ENCODE measurements at regions not wholly inside any gene's neighbourhood (a gene's known extent, or its start where the extent isn't known, plus 50 kb on each side); places are given as distances from the start of the nearest gene placed in this dataset.

DNA sequence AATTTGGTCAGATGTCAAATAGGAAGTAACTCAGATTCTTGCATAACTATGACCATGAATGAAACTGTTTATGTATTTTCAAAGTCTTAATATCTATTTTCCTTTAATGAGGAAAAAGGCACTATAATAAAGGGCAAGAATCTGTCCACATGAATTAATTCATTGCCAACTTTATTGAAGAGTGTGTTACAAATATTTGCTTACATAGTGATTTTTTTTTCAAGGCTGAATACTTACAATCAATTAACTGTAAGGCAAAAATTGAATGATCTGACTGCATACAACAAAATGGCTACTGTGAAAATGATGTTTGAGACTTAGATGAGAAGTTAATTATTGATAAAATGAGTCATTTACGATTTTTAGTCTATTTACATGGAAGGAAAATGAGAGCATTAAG is 475.0 kb downstream of the DNAJB9 start:
- intact Hi-C loops (cut with micrococcal nuclease; ENCODE audit: unreplicated experiment) (no loop called here), in situ Hi-C loops (cut with MboI) (no loop called here)
- Histone ChIP-seq H2AFZ (ENCODE audit: control insufficient read depth, low read depth, low read length) (no peak overlapping the region), H4K20me1 (ENCODE audit: control insufficient read depth, insufficient read depth) (no peaks in the 10 kb centered on the region), H3K27ac (ENCODE audit: control insufficient read depth, insufficient read depth) (no peak overlapping the region), H3K9me3 (replicated peaks; ENCODE audit: control insufficient read depth, insufficient read depth, low read length) (no peaks in the 10 kb centered on the region), H3K4me2 (ENCODE audit: control insufficient read depth, insufficient read depth) (no peak overlapping the region), H3K9ac (ENCODE audit: control insufficient read depth, insufficient read depth, low read length) (no peak overlapping the region), H3K4me1 (ENCODE audit: control insufficient read depth, insufficient read depth, low read length) (no peaks in the 10 kb centered on the region), H3K27me3 (replicated peaks in 1 of 2; ENCODE audit: control insufficient read depth in 2 of 2, insufficient read depth in 2 of 2, low read length in 1 of 2) (no peaks in the 10 kb centered on the region), H3K4me3 (no peak overlapping the region), H3K79me2 (ENCODE audit: control insufficient read depth, insufficient read depth, low read length) (no peaks in the 10 kb centered on the region), H3K36me3 (ENCODE audit: control insufficient read depth in 2 of 2, insufficient read depth in 2 of 2, low read length in 1 of 2) (no peaks in the 10 kb centered on the region)
- POLR2A ChIA-PET = no interaction called here
- TF ChIP-seq RFX5 (IDR thresholded peaks at IDR 0.05; ENCODE audit: low read depth, low read length) = no peak
- TF ChIP-seq ZNF384 (IDR thresholded peaks at IDR 0.05; ENCODE audit: borderline replicate concordance, low read depth, low read length) = no peak
- no peak for TF ChIP-seq KLF5 (IDR thresholded peaks at IDR 0.05; ENCODE audit: partially characterized antibody)
- TF ChIP-seq TCF3 (IDR thresholded peaks at IDR 0.05; ENCODE audit: borderline replicate concordance, insufficient read depth, low read depth, low read length) = no peak
- TF ChIP-seq EGR1 (IDR thresholded peaks at IDR 0.05; ENCODE audit: borderline replicate concordance in 1 of 2, low read depth in 2 of 2, low read length in 2 of 2) = no peak
- no peak for TF ChIP-seq USF2 (IDR thresholded peaks at IDR 0.05; ENCODE audit: borderline replicate concordance, low read depth, low read length)
- no peak for TF ChIP-seq CEBPB (IDR thresholded peaks at IDR 0.05; ENCODE audit: borderline replicate concordance in 1 of 2, low read depth in 2 of 2, low read length in 2 of 2)
- TF ChIP-seq ZBED1 (IDR thresholded peaks at IDR 0.05; ENCODE audit: borderline replicate concordance) = no peak
- no peak for TF ChIP-seq MEF2A (IDR thresholded peaks at IDR 0.05; ENCODE audit: insufficient read depth, low read depth, low read length)
- TF ChIP-seq MAX (IDR thresholded peaks at IDR 0.05; ENCODE audit: low read depth, low read length) = no peak
- TF ChIP-seq IRF3 (IDR thresholded peaks at IDR 0.05) = no peak
- no peak for TF ChIP-seq HSF1 (IDR thresholded peaks at IDR 0.05; ENCODE audit: low read depth, low read length)
- TF ChIP-seq NR2C2 (IDR thresholded peaks at IDR 0.05; ENCODE audit: borderline replicate concordance, control insufficient read depth, insufficient read length, low read depth) = no peak
- no peak for TF ChIP-seq SIX5 (IDR thresholded peaks at IDR 0.05; ENCODE audit: low read depth, low read length, severe bottlenecking)
- TF ChIP-seq, protein P1, sequence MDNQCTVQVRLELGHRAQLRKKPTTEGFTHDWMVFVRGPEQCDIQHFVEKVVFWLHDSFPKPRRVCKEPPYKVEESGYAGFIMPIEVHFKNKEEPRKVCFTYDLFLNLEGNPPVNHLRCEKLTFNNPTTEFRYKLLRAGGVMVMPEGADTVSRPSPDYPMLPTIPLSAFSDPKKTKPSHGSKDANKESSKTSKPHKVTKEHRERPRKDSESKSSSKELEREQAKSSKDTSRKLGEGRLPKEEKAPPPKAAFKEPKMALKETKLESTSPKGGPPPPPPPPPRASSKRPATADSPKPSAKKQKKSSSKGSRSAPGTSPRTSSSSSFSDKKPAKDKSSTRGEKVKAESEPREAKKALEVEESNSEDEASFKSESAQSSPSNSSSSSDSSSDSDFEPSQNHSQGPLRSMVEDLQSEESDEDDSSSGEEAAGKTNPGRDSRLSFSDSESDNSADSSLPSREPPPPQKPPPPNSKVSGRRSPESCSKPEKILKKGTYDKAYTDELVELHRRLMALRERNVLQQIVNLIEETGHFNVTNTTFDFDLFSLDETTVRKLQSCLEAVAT (IDR thresholded peaks at IDR 0.05) = no peak
- RAD21 ChIA-PET (ENCODE audit: unreplicated experiment) = no interaction called here
- SMC1A ChIA-PET (ENCODE audit: uncharacterized antibody, unreplicated experiment) = no interaction called here
- DNase-seq (ENCODE audit: low read depth, low spot score) (no peak), FAIRE-seq (no peak), ATAC-seq (no peak)
- WGBS (ENCODE audit: insufficient coverage, insufficient replicate concordance, low lambda C conversion rate, missing lambda C conversion rate) = 0% methylated on average over 1 of the region's 1 CpG
- no TSS peak for BruUV-seq (replicated peaks)
- CTCF ChIA-PET = no interaction called here
